Skin epidermis (tissue), 12 donors: ENCODE measurements at regions not wholly inside any gene's neighbourhood (a gene's known extent, or its start where the extent isn't known, plus 50 kb on each side); places are given as distances from the start of the nearest gene placed in this dataset.

ENCODE experiments used
- H3K27ac ChIP-seq, 21 experiments: fragments of 200-600 bp; sonication (generic) in 11 of 21; one replicate each; pipeline ENCODE4 v1.5.0; 2020; ENCODE audit warnings: mild to moderate bottlenecking in 3 of 21, inconsistent platforms in 2 of 21, moderate library complexity in 2 of 21
- H3K4me3 ChIP-seq, 7 experiments: fragments of 200-600 bp; sonication (generic) in 2 of 7; one replicate each; pipeline ENCODE4 v1.5.0; 2020; ENCODE audit warnings: inconsistent platforms in 2 of 7, mild to moderate bottlenecking in 2 of 7, moderate library complexity in 1 of 7

DNA sequence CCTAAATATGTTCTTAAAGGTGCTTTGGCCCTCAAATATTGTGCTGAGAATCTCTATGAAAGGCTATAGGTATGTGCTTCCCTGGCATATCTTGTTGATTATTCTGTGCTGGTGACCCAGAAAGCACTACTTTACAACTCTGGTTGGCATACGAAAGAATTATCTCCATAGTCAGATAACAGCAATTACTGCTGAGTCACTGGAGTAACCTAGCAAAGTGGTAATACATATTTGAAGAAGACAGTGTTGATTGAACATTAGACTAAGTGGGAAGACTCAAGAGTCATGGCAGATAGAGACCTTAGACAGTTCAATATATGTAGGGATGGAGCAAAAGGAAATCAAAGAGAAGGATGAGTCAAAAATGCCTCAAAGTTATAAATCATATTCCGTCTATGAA is 1978.5 kb upstream of the LRRTM1 start:
- no peak overlapping the region for H3K27ac ChIP-seq

DNA sequence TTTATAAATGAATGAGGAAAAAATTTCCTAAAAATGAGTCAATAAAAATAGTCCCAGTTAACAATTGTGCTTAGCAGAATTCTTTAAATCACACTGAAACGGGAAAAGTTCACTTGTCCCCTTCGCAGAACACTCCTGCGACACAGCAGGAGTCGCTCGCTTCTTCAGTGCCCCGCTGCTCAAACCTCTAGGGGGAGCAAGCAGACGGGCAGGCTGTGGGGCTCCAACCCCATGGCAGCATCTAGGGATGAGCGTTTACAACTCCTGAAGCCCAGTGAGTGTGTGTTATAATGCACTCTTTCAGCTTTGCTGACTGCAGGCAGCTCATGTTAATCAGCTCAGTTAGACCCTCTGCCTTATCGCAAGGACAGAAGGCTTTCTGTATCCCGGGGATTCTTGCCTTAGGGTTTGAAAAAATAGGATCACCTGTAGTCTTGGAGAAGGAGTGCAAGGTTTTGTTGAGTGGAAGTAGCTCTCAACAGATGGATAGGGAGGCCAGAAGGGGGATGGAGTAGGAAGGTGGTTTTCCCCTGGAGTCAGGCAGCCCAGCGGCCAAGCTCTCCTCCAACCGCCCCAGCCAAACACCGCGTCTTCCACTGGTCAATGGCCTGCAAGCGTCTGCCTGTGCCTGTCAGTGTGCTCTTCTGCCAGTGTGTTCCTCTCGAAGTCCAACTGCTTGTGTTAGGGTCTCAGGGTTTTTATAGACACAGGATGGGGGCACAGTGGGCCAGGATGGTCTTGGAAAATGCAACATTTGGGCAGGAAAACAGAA is 1977.7 kb upstream of the LRRTM1 start:
- Histone ChIP-seq H3K27ac (no peak overlapping the region), H3K4me3 (no peak overlapping the region)

More for the DNA sequence above, 1978.5 kb upstream of the LRRTM1 start:
- no peak overlapping the region for H3K4me3 ChIP-seq

DNA sequence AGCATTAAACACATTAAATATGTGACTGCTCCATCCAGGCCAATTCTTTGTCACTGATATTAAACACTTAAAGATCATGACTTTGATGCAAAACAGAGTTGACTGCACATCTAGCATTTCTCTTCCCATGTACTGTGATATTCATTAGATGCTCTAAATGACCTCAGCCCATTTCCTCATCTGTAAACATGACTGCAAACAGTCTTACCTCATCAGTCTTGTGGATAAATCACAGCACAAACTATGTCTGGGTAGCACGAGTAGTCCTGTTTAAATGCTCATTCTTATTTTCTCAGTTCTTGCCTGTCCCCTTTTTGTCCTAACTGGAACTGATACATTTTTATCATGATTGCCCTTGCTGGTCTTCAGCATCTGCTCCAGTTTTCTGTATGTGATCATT is 1974.8 kb upstream of the LRRTM1 start:
- no peak overlapping the region for H3K4me3 ChIP-seq

DNA sequence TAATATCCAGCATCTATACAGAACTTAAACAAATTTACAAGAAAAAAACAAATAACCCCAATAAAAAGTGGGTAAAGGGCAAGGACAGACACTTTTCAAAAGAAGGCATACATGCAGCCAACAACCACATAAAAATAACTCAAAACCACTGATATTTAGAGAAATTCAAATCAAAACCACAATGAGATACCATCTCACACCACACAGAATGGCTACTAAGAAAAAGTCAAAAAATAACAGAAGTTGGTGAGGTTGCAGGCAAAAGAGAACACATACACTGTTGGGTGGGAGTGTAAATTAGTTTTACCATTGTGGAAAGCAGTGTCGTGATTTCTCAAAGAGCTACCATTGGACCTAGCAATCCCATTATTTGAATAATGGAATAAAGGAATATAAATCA is 1973.9 kb upstream of the LRRTM1 start:
- H3K27ac ChIP-seq: no peak overlapping the region
- H3K4me3 ChIP-seq: no peak overlapping the region

More for the DNA sequence above, 1974.8 kb upstream of the LRRTM1 start:
- no peak overlapping the region for H3K27ac ChIP-seq

GRCh38 chr2:82275599-82275998 is 1971.0 kb upstream of the LRRTM1 start:
- no peak overlapping the region for H3K4me3 ChIP-seq
- H3K27ac ChIP-seq: no peak overlapping the region

DNA sequence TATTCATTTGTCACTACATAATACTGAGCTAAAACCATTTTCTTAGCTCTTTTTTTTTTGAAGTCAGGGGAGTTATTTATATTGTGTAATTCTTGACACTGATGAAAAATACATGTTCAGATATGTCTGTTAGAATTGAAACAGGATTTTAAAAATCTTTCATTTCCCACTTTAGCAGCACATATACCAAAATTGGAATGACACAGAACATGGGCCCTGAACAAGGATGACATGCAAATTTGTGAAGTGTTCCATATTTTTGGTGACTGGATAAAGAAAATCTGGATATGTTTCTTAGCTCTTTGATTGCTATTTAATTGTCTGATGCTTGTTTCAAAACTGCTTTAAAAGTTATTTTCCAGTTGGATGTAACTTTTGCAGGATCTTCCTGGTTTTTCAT is 1963.9 kb upstream of the LRRTM1 start:
- H3K4me3 ChIP-seq: no peak overlapping the region
- H3K27ac ChIP-seq: no peak overlapping the region

DNA sequence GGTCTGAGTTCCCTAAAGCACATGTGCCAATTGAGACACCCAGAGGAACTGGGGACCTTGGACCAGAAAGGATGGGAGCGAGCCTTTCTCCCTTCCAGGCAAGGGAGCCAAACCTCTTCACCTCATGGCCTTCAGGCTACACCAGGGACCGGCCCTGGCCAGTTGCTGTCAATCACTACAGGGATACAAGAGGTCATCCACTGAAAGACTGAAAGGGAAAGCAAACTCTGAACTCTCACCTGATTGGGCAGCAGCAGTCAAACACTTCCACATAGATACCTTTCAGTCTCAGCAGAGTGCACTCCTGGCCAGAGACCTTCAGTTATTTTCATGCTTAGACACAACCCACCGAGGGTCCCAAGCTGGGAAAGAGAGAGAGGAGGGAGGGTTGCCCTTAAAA is 1956.0 kb upstream of the LRRTM1 start:
- Histone ChIP-seq H3K27ac (no peak overlapping the region), H3K4me3 (no peak overlapping the region)

GRCh38 chr2:82259551-82259950 is 1955.0 kb upstream of the LRRTM1 start:
- no peak overlapping the region for H3K4me3 ChIP-seq
- no peak overlapping the region for H3K27ac ChIP-seq

GRCh38 chr2:82257796-82258555 is 1953.4 kb upstream of the LRRTM1 start:
- Histone ChIP-seq H3K4me3 (no peak overlapping the region), H3K27ac (no peak overlapping the region)

DNA sequence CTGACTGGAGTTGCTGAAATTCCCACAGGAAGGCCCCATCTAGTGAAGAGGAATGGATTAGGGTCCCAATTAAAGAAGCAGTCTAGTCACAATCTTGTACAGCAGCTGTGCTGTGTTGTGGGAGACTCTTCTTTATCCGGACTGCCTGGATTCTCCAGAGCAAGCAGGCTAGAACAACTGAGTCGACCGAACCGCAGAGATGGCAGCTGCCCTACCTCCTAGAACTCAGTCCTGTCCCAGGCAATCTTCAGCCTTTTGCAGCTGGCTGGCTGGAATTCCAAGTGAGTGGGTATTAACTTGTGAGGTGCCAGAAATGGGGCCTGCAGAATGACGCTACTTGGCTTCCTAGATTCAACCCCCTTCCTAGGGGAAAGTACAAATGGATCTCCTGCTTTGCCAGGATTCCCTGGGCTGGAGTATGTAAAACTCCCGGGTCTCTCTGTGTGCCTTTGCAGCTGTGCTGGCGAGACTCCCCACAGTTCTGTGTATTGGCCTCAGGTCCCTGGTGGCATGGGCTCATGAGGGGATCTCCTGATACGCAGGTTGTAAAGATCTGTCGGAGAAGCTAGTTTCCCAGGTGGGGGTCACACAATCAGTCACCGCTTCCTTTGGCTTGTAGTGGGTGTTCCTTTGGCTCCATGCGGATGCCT is 1952.6 kb upstream of the LRRTM1 start:
- Histone ChIP-seq H3K4me3 (no peak overlapping the region), H3K27ac (no peak overlapping the region)

- Histone ChIP-seq H3K4me3 (no peak overlapping the region), H3K27ac (no peak overlapping the region)
These were observed 1951.7 kb upstream of the LRRTM1 start for GRCh38 chr2:82256288-82256687.

GRCh38 chr2:82254728-82255127 is 1950.2 kb upstream of the LRRTM1 start:
- H3K4me3 ChIP-seq: no peak overlapping the region
- H3K27ac ChIP-seq: no peak overlapping the region

- H3K27ac ChIP-seq: no peak overlapping the region
- H3K4me3 ChIP-seq: no peak overlapping the region
These were observed 1941.7 kb upstream of the LRRTM1 start for GRCh38 chr2:82246220-82246775.

GRCh38 chr2:82239176-82239575 is 1934.6 kb upstream of the LRRTM1 start:
- Histone ChIP-seq H3K27ac (no peak overlapping the region), H3K4me3 (no peak overlapping the region)

DNA sequence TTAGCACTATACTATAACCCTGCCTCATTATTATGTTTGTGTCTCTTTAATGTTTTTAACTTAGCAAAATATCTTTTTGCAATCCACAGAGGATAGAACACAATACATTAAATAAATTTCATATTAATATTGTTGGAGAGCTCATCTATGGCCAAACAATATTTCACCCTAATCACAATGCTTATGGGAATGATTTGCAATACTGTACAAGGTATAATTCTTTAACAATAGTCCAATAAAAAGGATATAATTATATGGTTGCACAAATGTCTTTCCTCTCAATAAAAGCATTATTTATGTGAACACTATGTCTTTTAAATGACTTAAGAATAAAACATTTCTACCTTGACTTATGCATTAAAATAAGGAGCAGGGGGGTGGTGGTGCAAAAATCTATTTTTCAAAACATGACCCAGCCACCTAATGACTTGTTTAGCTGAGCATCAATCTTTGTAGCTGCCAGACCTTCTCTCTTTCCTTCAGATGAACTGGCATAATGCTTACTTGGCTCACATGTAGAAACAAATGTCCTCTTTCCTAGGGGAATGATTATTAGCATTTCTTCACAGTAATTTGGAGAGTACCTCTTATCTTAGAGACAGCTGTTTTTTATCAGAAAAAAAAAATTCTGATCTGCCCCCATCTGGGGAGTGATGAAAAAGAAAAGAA is 1933.6 kb upstream of the LRRTM1 start:
- no peak overlapping the region for H3K4me3 ChIP-seq
- no peak overlapping the region for H3K27ac ChIP-seq

GRCh38 chr2:82234283-82234874 is 1929.8 kb upstream of the LRRTM1 start:
- no peak overlapping the region for H3K27ac ChIP-seq

GRCh38 chr2:82233806-82234205 is 1929.3 kb upstream of the LRRTM1 start:
- Histone ChIP-seq H3K27ac (no peak overlapping the region), H3K4me3 (no peak overlapping the region)

More at GRCh38 chr2:82234283-82234874, 1929.8 kb upstream of the LRRTM1 start:
- no peak overlapping the region for H3K4me3 ChIP-seq

DNA sequence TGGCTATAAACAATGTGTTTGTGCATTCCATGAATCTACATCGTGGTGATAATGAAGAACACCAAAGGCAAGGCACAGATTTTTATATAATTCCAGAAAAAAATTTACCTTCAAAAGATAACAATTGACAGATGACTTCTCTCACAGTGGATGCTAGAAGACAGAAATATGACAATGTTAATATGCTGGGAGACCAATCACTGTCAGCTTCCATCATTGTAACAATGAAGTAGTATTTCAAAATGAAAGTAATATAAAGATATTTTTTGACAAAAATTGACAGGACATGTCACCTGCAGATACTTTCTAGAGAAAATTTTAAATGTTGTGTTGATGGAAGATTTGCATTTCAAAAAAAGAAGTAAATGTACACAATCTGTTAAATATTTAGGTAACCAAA is 1925.9 kb upstream of the LRRTM1 start:
- Histone ChIP-seq H3K27ac (no peak overlapping the region), H3K4me3 (no peak overlapping the region)

- Histone ChIP-seq H3K27ac (no peak overlapping the region), H3K4me3 (no peak overlapping the region)
These were observed 1921.9 kb upstream of the LRRTM1 start for GRCh38 chr2:82226441-82226840.
